Coronary artery (tissue), 2 donors: ENCODE measurements at regions not wholly inside any gene's neighbourhood (a gene's known extent, or its start where the extent isn't known, plus 50 kb on each side); places are given as distances from the start of the nearest gene placed in this dataset.

Source experiments
- DNase-seq: peaks from one replicate; pipeline ENCODE4 v3.0.0-alpha.2; 2017; ENCODE audit warnings: low spot score
- H3K27ac ChIP-seq, 2 donors: fragments of 200-600 bp; sonication (generic); one replicate each; pipeline ENCODE4 v1.5.1; 2016 to 2019
- H3K4me3 ChIP-seq: fragments of 200-600 bp; sonication (generic); 2 replicates; pipeline ENCODE4 v1.5.1; 2016; ENCODE audit warnings: mild to moderate bottlenecking, moderate library complexity
- TF ChIP-seq, protein P1 (sequence below): fragments of 200-600 bp; sonication (generic); IDR thresholded peaks from one replicate; pipeline ENCODE4 v1.5.1; 2019; ENCODE audit warnings: antibody characterized with exemption

GRCh38 chr4:152175586-152175985 lies 360.3 kb downstream of the FBXW7 start:
- TF ChIP-seq, protein P1, sequence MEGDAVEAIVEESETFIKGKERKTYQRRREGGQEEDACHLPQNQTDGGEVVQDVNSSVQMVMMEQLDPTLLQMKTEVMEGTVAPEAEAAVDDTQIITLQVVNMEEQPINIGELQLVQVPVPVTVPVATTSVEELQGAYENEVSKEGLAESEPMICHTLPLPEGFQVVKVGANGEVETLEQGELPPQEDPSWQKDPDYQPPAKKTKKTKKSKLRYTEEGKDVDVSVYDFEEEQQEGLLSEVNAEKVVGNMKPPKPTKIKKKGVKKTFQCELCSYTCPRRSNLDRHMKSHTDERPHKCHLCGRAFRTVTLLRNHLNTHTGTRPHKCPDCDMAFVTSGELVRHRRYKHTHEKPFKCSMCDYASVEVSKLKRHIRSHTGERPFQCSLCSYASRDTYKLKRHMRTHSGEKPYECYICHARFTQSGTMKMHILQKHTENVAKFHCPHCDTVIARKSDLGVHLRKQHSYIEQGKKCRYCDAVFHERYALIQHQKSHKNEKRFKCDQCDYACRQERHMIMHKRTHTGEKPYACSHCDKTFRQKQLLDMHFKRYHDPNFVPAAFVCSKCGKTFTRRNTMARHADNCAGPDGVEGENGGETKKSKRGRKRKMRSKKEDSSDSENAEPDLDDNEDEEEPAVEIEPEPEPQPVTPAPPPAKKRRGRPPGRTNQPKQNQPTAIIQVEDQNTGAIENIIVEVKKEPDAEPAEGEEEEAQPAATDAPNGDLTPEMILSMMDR, result no peak
- Histone ChIP-seq H3K4me3 (no peak overlapping the region), H3K27ac (no peak overlapping the region)
- DNase-seq, result no peak

- no peak overlapping the region for H3K4me3 ChIP-seq
- no peak overlapping the region for H3K27ac ChIP-seq
- TF ChIP-seq, protein P1, result no peak
- DNase-seq, result no peak
These were observed 363.7 kb downstream of the FBXW7 start for GRCh38 chr4:152172146-152172545.

DNA sequence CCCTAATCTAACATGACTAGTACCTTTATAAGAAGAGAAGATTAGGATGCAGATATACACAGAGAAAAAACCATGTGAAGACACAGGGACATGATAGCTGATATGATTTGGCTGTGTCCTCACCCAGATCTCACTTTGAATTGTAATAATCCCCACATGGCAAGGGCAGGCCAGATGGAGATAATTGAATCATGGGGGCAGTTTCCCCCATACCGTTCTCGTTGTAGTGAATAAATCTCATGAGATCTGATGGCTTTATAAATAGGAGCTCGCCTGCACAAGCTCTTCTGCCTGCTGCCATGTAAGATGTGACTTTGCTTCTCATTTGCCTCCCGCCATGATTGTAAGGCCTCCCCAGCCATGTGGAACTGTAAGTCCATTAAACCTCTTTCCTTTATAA lies 364.3 kb downstream of the FBXW7 start:
- Histone ChIP-seq H3K4me3 (no peak overlapping the region), H3K27ac (no peak overlapping the region)
- TF ChIP-seq, protein P1, result no peak
- DNase-seq, result no peak

DNA sequence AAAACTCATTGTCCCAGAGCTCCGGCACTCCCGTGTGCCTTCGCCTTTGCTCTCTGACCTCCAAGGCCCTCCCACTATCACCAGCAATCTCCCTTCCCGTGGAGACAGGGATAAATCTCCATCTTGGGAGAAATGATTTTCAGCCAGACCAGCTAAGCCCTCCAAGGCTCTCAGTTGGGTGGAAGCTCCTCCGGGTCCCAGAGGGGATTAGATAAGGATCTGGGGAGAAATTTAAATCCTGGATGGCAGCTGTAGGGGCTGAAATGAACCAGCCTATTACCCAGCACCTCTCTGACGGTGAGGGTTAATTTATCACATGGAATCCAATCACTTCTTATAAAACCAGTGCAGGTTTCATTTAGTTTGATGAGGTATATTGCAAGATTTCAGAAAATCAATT lies 366.2 kb downstream of the FBXW7 start:
- no peak overlapping the region for H3K4me3 ChIP-seq
- H3K27ac ChIP-seq, result no peak overlapping the region
- DNase-seq, result no peak
- TF ChIP-seq, protein P1, result no peak

- TF ChIP-seq, protein P1, result no peak
- no peak for DNase-seq
- Histone ChIP-seq H3K4me3 (no peak overlapping the region), H3K27ac (no peak overlapping the region)
These were observed 366.8 kb downstream of the FBXW7 start for GRCh38 chr4:152168987-152169616.

DNA sequence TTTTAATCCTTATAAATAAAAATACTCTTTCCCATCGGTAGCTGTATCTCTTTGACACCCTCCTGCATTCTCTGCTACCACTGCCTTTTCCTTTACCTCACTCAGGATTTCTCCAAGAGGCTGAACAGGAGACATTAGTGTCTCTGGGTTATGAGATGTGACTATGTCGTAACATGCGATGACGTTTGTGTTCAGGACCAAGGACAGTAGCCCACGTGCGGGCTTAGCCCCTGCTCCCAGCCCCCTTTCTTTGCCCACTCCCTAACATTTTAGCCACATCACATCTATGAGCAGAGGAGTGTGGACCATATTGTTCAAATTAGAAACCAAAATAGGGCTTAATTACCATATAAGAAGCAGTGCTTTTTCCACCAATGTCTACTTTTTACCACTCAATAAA lies 369.3 kb downstream of the FBXW7 start:
- TF ChIP-seq, protein P1, result no peak
- Histone ChIP-seq H3K4me3 (no peak overlapping the region), H3K27ac (no peak overlapping the region)
- no peak for DNase-seq

DNA sequence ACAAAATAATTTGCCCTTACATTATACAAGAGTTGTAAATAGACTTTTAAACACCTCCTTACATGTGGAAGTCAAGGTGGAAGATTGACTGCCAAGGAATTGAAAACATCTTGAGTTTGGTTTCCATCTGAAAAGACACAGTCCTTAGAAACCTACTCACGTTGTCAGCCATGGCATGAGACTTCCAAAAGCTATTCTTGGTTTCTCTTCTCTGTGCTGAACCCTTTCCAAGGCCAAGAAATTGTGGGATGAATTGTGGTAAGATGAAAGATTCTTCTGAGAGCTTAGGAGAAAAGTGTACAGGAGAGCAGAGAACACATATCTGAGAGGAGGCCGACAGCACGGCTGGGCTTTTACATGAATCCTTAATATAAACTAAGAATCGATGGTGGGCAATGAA lies 370.0 kb downstream of the FBXW7 start:
- Histone ChIP-seq H3K4me3 (no peak overlapping the region), H3K27ac (no peak overlapping the region)
- TF ChIP-seq, protein P1, result no peak
- no peak for DNase-seq
